Ureter (tissue), 1 donor: ENCODE measurements at regions not wholly inside any gene's neighbourhood (a gene's known extent, or its start where the extent isn't known, plus 50 kb on each side); places are given as distances from the start of the nearest gene placed in this dataset.
A peak's percentile ranks its signal among the peaks of the same experiment; 100 is the strongest.

Experiments used
- DNase-seq: peaks from one replicate; pipeline ENCODE4 v3.0.0-alpha.2; 2020; ENCODE audit warnings: low spot score
- donor health status: DM: yes; HTN: yes; CAD: no.

GRCh38 chr16:85162478-85163277 is 50.4 kb upstream of the CIBAR2 start:
- DNase-seq, result peak; percentile 70

GRCh38 chr16:85163278-85164112 is 51.2 kb upstream of the CIBAR2 start:
- DNase-seq, result no peak

- DNase-seq, result no peak
Measured at GRCh38 chr16:85164431-85164830, 52.2 kb upstream of the CIBAR2 start.

GRCh38 chr16:85164838-85165516 is 52.7 kb upstream of the CIBAR2 start:
- no peak for DNase-seq

GRCh38 chr16:85165781-85166180 is 53.5 kb upstream of the CIBAR2 start:
- no peak for DNase-seq

GRCh38 chr16:85166281-85166680 is 54.0 kb upstream of the CIBAR2 start:
- DNase-seq, result no peak

- no peak for DNase-seq
Measured at GRCh38 chr16:85166699-85167588, 54.7 kb upstream of the CIBAR2 start.

- DNase-seq, result no peak
Measured at GRCh38 chr16:85167589-85168537, 55.6 kb upstream of the CIBAR2 start.

- no peak for DNase-seq
Measured at GRCh38 chr16:85168732-85169256, 56.5 kb upstream of the CIBAR2 start.

- DNase-seq, result no peak
Measured at GRCh38 chr16:85169333-85170065, 57.2 kb upstream of the CIBAR2 start.

- no peak for DNase-seq
Measured at GRCh38 chr16:85170066-85170491, 57.8 kb upstream of the CIBAR2 start.

- no peak for DNase-seq
Measured at GRCh38 chr16:85170590-85171003, 58.3 kb upstream of the CIBAR2 start.

GRCh38 chr16:85171004-85171758 is 58.9 kb upstream of the CIBAR2 start:
- no peak for DNase-seq

GRCh38 chr16:85171759-85172454 is 59.6 kb upstream of the CIBAR2 start:
- DNase-seq, result no peak

- no peak for DNase-seq
Measured at GRCh38 chr16:85172455-85173145, 60.3 kb upstream of the CIBAR2 start.

- DNase-seq, result no peak
Measured at GRCh38 chr16:85173146-85173980, 61.1 kb upstream of the CIBAR2 start.
